PC-9 (cell line): ENCODE measurements at regions not wholly inside any gene's neighbourhood (a gene's known extent, or its start where the extent isn't known, plus 50 kb on each side); places are given as distances from the start of the nearest gene placed in this dataset.

Source experiments
- EZH2 ChIP-seq: fragments of 200-600 bp; sonication (generic); IDR thresholded peaks from 2 replicates; pipeline ENCODE4 v1.8.0; 2017; ENCODE audit warnings: antibody characterized with exemption, low read depth
- TF ChIP-seq, protein P1 (sequence below): fragments of 200-600 bp; sonication (generic); conservative IDR thresholded peaks from 2 replicates; pipeline ENCODE4 v1.6.1; 2017; ENCODE audit warnings: mixed run types, antibody characterized with exemption, mild to moderate bottlenecking, moderate library complexity

DNA sequence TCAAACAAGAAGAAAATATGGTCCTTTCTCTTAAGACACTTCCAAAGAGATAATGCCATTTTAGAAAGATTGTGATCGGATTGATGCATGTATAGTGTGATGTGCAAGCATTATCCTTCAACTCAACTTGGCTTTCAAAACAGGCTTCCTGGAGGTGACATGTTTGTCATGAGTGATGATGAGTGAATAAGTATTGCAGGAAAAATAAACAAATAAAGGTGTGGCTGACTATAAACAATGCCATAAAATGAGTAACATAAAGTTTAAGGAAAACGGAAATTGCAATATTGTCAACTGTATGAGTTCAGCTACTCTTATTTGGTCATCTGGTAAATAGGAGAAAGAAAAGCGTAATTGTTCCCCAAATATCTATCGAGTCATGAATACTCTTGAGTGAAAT lies 1283.7 kb downstream of the PCDH9 start:
- TF ChIP-seq, protein P1, sequence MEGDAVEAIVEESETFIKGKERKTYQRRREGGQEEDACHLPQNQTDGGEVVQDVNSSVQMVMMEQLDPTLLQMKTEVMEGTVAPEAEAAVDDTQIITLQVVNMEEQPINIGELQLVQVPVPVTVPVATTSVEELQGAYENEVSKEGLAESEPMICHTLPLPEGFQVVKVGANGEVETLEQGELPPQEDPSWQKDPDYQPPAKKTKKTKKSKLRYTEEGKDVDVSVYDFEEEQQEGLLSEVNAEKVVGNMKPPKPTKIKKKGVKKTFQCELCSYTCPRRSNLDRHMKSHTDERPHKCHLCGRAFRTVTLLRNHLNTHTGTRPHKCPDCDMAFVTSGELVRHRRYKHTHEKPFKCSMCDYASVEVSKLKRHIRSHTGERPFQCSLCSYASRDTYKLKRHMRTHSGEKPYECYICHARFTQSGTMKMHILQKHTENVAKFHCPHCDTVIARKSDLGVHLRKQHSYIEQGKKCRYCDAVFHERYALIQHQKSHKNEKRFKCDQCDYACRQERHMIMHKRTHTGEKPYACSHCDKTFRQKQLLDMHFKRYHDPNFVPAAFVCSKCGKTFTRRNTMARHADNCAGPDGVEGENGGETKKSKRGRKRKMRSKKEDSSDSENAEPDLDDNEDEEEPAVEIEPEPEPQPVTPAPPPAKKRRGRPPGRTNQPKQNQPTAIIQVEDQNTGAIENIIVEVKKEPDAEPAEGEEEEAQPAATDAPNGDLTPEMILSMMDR: no peak
- TF ChIP-seq EZH2: no peak
